ENCODE measurements at regions not wholly inside any gene's neighbourhood (a gene's known extent, or its start where the extent isn't known, plus 50 kb on each side); places are given as distances from the start of the nearest gene placed in this dataset.

DNA sequence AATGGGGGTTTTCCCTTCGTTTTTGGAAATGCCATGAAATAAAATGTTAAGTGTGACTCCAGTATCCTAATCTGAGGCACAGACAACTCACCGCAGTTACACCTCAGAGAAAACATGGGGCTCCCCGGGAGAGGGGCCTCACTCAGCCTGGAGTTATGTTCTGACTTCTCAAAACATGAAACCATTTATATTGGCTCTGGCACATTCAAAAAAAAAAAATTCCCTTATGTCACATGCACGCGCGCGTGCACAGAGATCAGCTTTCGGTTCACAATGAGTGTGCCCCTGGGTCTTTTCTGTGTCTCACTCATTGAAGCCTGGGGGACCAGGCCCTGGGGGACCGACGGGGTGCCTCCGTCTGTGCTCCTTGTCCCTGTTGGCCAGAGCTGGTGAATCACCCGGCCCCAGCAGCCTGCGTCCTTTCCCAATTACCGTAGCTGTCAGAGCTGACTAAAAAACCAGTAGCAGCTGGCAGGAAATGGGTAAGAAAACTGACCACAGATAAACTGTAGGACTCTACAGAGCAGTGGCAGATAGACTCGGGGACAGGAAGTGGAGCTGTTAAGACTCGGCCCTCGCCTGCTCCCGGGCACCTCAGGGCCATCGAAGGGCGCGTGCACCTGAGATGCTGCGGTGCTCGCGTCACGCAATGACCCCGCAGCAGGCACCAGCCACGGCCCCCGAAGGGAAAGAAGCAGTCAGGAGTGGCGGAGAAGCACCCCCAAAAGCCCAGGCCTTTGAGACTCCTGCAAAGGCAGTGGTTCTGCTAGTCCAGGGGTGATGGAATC, 138.3 kb upstream of the ID2 start:
- peak; percentile 69 for DNase-seq (ENCODE audit: insufficient read length, low spot score)

DNA sequence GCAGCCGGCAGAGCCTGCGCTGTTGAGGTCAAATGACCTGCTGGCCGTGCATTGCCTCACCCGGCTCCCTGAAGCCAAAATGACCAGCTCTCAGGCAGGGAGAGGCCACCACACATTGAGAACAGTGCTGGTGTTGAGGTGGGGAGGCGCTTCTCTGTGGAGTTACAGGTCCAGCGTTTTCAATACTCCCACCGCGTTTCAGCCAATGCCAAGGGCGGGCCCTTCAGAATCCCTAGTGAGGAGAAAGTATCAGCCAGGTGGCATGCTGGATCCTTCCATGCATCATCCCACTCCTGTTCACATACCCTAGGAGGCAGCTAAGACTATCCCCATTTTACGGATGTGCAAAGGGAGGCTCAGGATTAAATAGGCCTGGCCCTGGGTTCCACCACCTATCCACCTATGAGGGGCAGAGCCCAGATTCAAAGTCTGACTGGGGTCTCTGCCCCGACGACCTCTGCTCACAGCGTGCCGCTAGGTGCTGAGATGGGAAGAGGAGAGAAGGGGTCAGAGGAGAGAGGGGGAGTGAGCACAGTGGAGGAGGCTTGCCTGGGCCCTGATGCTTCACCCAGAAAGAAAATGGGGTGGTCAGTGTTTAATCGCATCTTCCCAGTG, 137.6 kb upstream of the ID2 start:
- FAIRE-seq (no peak), DNase-seq (ENCODE audit: insufficient read length, low spot score) (no peak)
- no peak for TF ChIP-seq SPI1 (IDR thresholded peaks at IDR 0.05; ENCODE audit: low read depth, low read length)
- TF ChIP-seq PAX5 (IDR thresholded peaks at IDR 0.05; ENCODE audit: insufficient read depth, low read length, severe bottlenecking), result no peak
- no peak for TF ChIP-seq TAF1 (IDR thresholded peaks at IDR 0.05; ENCODE audit: low read depth, low read length)
- TF ChIP-seq POLR2A (IDR thresholded peaks at IDR 0.05; ENCODE audit: low read depth, low read length), result peak; percentile 35; the same call in 1 of the 2 replicates

More for the DNA sequence above, 138.3 kb upstream of the ID2 start:
- no peak for TF ChIP-seq PAX5 (IDR thresholded peaks at IDR 0.05; ENCODE audit: insufficient read depth, low read length, severe bottlenecking)
- TF ChIP-seq SPI1 (IDR thresholded peaks at IDR 0.05; ENCODE audit: low read depth, low read length), result peak; percentile 68
- no peak for TF ChIP-seq POLR2A (IDR thresholded peaks at IDR 0.05; ENCODE audit: low read depth, low read length)
- no peak for TF ChIP-seq TAF1 (IDR thresholded peaks at IDR 0.05; ENCODE audit: low read depth, low read length)
- no peak for TF ChIP-seq POLR2AphosphoS5 (IDR thresholded peaks at IDR 0.05; ENCODE audit: low read depth, low read length)
- no peak for TF ChIP-seq POU2F2 (IDR thresholded peaks at IDR 0.05; ENCODE audit: low read depth, low read length)
- peak; percentile 95 for FAIRE-seq

DNA sequence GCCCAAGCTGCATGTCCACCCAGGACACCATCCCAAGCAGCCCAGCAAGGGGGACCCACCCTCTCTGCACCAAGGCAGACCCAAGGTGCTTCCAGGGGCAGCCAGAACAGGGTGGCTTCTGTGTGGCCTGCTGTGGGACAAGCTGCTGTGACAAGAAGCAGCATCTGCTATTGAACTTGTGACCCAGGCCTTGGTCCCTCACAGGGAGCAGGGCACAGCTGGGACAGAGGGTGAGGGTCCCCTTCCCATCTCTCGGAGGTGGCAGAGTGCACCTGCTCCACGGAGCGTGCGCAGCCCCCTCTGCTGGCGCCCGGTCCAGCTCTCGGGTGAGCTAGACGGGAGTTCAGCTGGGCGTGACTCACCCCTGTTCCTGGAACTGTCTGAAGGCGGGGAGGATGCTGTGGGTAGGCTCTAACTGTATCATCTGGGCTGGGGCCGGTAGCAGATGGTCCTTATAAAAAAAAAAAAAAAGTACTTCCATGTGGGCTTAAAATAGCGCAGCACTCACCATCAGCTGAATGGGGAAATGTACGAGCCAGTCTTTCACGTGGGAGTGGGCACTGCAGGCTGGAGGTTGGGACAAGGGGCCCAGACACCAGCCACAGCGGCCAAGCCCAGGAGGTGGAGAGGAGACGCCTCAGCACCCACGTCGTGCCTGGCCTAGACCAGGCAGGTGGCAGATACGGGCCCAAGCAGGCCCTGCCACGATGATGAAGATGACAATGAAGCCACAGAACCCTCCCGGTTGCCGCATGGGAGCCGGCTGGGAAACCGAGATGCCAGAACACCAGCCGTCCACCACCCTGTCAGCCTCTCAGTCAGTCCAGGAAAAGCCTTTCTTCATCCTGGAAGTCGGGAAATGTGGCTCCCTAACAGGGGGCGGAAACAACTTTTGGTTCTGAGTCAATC, 136.8 kb upstream of the ID2 start:
- DNase-seq (ENCODE audit: insufficient read length, low spot score) (peak; percentile 73), FAIRE-seq (peak; percentile 89)
- TF ChIP-seq SPI1 (IDR thresholded peaks at IDR 0.05; ENCODE audit: low read depth, low read length) (no peak), POLR2AphosphoS5 (IDR thresholded peaks at IDR 0.05; ENCODE audit: low read depth, low read length) (peak; percentile 78), POU2F2 (IDR thresholded peaks at IDR 0.05; ENCODE audit: low read depth, low read length) (peak; percentile 43; the same call in 1 of the 2 replicates), TAF1 (IDR thresholded peaks at IDR 0.05; ENCODE audit: low read depth, low read length) (no peak), PAX5 (IDR thresholded peaks at IDR 0.05; ENCODE audit: insufficient read depth, low read length, severe bottlenecking) (peak; percentile 95), POLR2A (IDR thresholded peaks at IDR 0.05; ENCODE audit: low read depth, low read length) (peak; percentile 61; the same call in 1 of the 2 replicates)

DNA sequence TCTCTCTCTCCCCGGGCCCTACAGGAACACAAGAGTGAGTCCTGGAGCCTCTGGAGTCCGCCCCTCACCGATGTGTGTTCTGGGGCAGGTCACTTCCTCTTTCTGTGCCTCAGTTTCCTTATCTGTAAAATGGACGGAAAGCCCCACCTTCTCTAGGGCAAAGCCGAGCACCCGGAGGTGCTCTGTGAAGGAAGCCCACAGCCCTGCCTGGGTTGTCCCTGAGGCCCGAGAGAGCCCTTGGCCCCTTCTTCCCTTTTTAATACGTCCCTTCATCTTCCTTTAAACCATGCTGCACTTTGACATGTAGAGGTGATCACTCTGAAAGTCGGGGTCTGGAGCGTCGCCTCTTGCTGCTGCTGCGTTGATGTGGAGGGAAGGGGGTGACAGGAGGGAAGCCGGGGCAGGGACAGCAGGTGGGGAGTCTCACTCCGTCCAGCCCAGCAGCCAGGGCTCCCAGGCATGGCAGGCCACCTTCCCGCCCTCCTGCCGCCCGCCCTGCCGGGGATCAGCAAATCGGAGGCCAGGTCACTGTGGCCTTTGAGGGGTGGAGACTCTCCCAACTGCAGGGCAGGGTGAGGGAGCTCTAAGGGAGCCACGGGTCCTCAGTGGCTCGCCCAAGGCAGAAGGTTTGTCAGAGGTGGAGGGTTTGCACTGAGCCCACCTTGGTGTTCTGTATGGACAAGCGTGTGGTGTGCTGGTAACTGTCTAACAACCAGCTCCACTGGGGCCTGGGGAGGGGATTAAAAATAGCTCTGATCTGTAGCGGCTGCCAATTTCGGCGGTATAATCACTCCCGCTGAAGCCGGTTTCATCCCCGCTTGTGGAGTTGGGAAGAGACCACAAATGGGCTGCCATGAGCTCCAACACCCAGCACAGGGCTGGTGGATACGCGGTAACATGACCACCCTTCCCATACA, 135.9 kb upstream of the ID2 start:
- no peak for FAIRE-seq
- no peak for DNase-seq (ENCODE audit: insufficient read length, low spot score)
- TF ChIP-seq POLR2A (IDR thresholded peaks at IDR 0.05; ENCODE audit: low read depth, low read length), result no peak
- peak; percentile 70 for TF ChIP-seq SPI1 (IDR thresholded peaks at IDR 0.05; ENCODE audit: low read depth, low read length)

DNA sequence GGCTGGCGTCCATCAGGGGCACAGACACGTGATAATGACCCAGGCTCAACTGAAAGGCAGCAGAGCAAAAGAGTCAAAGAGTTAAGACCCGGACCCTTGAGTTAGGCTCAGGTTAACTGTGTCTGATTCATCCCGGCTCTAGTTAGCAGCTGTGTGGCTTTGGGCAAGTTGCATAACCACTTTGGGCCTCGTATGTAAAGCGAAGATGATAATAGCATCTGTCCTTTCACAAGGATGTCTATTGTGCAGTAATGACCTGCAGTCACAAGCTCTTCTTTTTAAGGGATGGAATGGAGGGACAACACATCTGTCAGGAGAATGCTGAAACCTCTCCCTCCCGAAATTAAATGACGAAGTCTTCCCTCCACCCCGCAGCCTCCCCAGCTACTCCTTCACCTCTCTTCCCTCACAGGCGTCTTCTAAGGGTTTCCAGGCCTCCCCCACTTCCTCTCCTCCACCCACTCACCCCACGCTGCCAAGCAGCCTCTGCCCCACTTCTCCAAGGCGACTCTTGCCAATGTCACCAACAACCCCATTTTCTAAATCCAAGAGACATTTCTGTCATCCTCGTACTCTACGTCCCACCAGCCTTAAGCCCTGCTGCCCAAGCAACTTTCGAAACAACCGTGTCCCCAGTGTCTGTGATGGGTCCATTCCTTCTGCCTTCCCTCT, 135.1 kb upstream of the ID2 start:
- no peak for TF ChIP-seq POU2F2 (IDR thresholded peaks at IDR 0.05; ENCODE audit: low read depth, low read length)
- TF ChIP-seq SPI1 (IDR thresholded peaks at IDR 0.05; ENCODE audit: low read depth, low read length), result 0 out of 2 replicates have a peak, but pooled peaks have one; percentile 16
- FAIRE-seq, result no peak
- DNase-seq (ENCODE audit: insufficient read length, low spot score), result no peak

DNA sequence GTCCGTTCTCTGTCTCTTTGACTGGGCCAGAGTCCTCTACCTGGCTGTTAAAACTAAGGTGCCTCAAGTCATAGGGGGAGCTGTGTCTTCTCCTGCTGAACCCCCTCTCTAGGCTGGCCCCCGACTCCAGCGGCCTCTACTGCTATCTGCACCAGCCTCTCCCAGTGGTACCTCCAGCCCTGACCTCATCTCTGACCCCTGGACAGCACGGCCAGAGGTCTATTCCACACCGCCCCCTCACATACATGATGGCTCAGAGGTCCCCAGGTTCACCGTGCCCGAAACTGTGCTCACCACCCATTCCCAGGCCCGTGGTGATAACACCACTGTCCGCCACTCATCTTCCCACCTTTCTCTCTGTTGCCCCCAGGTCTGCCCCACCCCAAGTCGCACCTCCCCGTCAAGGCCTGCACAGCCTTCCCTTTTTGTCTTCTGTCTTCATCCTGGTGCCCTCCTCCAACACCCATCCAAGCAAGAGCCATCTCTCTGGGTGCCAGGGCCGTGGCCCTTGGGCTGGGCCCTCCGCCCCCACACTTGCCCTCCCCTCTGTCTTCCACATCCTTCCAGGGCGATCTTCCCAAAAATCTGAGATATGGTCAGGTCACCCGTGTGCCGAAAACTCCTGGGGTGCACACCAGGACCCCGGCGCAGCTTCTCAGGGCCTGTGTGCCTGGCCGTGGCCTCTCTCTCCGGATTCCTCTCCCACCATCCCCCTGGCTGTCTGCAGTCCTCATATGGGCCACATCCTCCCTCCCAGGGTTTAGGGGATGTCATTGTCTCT, 134.4 kb upstream of the ID2 start:
- no peak for FAIRE-seq
- TF ChIP-seq POU2F2 (IDR thresholded peaks at IDR 0.05; ENCODE audit: low read depth, low read length) (no peak), SPI1 (IDR thresholded peaks at IDR 0.05; ENCODE audit: low read depth, low read length) (no peak), PAX5 (IDR thresholded peaks at IDR 0.05; ENCODE audit: insufficient read depth, low read length, severe bottlenecking) (no peak), POLR2AphosphoS5 (IDR thresholded peaks at IDR 0.05; ENCODE audit: low read depth, low read length) (no peak), POLR2A (IDR thresholded peaks at IDR 0.05; ENCODE audit: low read depth, low read length) (no peak), TAF1 (IDR thresholded peaks at IDR 0.05; ENCODE audit: low read depth, low read length) (no peak)
- DNase-seq (ENCODE audit: insufficient read length, low spot score), result no peak

DNA sequence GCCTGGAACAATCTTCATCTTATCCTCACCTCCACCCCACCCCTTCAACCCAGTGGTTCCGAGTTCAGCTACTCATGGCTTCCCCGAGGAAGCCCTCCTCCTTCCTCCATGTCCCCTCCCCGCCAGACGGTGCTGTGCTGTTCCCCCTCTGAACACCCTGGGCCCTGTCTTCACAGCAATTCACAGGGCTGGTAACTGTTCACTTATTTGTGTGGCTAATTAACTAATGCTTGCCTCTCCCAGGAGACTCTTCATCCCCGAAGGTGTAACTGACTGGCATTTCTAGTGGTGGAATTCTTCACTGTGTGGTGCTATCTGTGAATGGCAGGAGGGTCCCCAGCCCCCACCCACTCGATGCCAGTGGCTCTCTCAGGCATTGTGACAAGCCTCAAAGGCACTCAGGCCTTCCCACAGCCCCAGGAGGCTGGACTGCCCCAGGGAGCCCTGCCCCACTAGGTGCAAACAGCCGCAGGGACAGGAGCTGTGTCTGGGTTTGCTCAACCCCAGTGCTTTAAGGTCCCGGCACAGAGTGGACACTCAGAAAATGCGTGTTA, 133.7 kb upstream of the ID2 start:
- no peak for FAIRE-seq
- DNase-seq (ENCODE audit: insufficient read length, low spot score), result no peak
- no peak for TF ChIP-seq POLR2A (IDR thresholded peaks at IDR 0.05; ENCODE audit: low read depth, low read length)
- TF ChIP-seq POLR2AphosphoS5 (IDR thresholded peaks at IDR 0.05; ENCODE audit: low read depth, low read length), result no peak
- no peak for TF ChIP-seq SPI1 (IDR thresholded peaks at IDR 0.05; ENCODE audit: low read depth, low read length)
- no peak for TF ChIP-seq TAF1 (IDR thresholded peaks at IDR 0.05; ENCODE audit: low read depth, low read length)
- no peak for TF ChIP-seq POU2F2 (IDR thresholded peaks at IDR 0.05; ENCODE audit: low read depth, low read length)
- no peak for TF ChIP-seq PAX5 (IDR thresholded peaks at IDR 0.05; ENCODE audit: insufficient read depth, low read length, severe bottlenecking)

All from GM12891 (cell line).